H9 (cell line): ENCODE measurements at regions not wholly inside any gene's neighbourhood (a gene's known extent, or its start where the extent isn't known, plus 50 kb on each side); places are given as distances from the start of the nearest gene placed in this dataset.

Source experiments
- DNase-seq: peaks from one replicate; pipeline ENCODE4 v3.0.0-alpha.2; 2017
- H2AFZ ChIP-seq: one replicate; pipeline ENCODE4 v1.6.1; 2013; ENCODE audit warnings: mild to moderate bottlenecking, low read length, control low read depth, moderate library complexity
- H2AK5ac ChIP-seq: 2 replicates; pipeline ENCODE4 v1.6.1; 2013; ENCODE audit warnings: low read length, control low read depth, mixed read lengths; ENCODE audit not compliant: insufficient read length
- H2BK120ac ChIP-seq: one replicate; pipeline ENCODE4 v1.6.1; 2013; ENCODE audit warnings: low read depth, mild to moderate bottlenecking, low read length, control low read depth, inconsistent platforms; ENCODE audit not compliant: poor library complexity, severe bottlenecking
- H2BK12ac ChIP-seq: 2 replicates; pipeline ENCODE4 v1.6.1; 2013; ENCODE audit warnings: low read length, control low read depth, mixed read lengths, low read depth; ENCODE audit not compliant: insufficient read length
- H2BK15ac ChIP-seq: 2 replicates; pipeline ENCODE4 v1.6.1; 2013; ENCODE audit warnings: low read depth, low read length, control low read depth
- H2BK20ac ChIP-seq: one replicate; pipeline ENCODE4 v1.6.1; 2013; ENCODE audit warnings: low read depth, mild to moderate bottlenecking, low read length, control low read depth, inconsistent platforms; ENCODE audit not compliant: poor library complexity, severe bottlenecking
- H2BK5ac ChIP-seq: 2 replicates; pipeline ENCODE4 v1.6.1; 2013; ENCODE audit warnings: low read length, control low read depth, mixed read lengths; ENCODE audit not compliant: insufficient read length
- H3K14ac ChIP-seq: 2 replicates; pipeline ENCODE4 v1.6.1; 2013; ENCODE audit warnings: low read length, control low read depth; ENCODE audit not compliant: insufficient read depth
- H3K18ac ChIP-seq: 2 replicates; pipeline ENCODE4 v1.6.1; 2013; ENCODE audit warnings: low read depth, mild to moderate bottlenecking, mixed read lengths, low read length, control low read depth; ENCODE audit not compliant: insufficient read length
- H3K23ac ChIP-seq: 2 replicates; pipeline ENCODE4 v1.6.1; 2013; ENCODE audit warnings: low read length, control low read depth, mixed read lengths, low read depth; ENCODE audit not compliant: insufficient read length
- H3K23me2 ChIP-seq: 2 replicates; pipeline ENCODE4 v1.6.1; 2013; ENCODE audit warnings: low read depth, mild to moderate bottlenecking, mixed read lengths, low read length, control low read depth; ENCODE audit not compliant: insufficient read length, poor library complexity, severe bottlenecking
- H3K27ac ChIP-seq: 2 replicates; pipeline ENCODE4 v1.5.1; 2013; ENCODE audit warnings: low read length, control low read depth, mixed read lengths, low read depth; ENCODE audit not compliant: insufficient read length
- H3K27me3 ChIP-seq: 2 replicates; pipeline ENCODE4 v1.6.1; 2013; ENCODE audit warnings: low read length, control low read depth, inconsistent platforms; ENCODE audit not compliant: insufficient read depth
- H3K4ac ChIP-seq: 2 replicates; pipeline ENCODE4 v1.6.1; 2013; ENCODE audit warnings: low read depth, mild to moderate bottlenecking, control low read depth, inconsistent platforms, low read length, moderate library complexity
- H3K4me1 ChIP-seq: 2 replicates; pipeline ENCODE4 v1.6.1; 2013; ENCODE audit warnings: low read length, control low read depth, inconsistent platforms; ENCODE audit not compliant: insufficient read depth
- H3K4me2 ChIP-seq: 2 replicates; pipeline ENCODE4 v1.6.1; 2013; ENCODE audit warnings: low read length, control low read depth, mixed read lengths; ENCODE audit not compliant: insufficient read length, insufficient read depth
- H3K56ac ChIP-seq: 2 replicates; pipeline ENCODE4 v1.6.1; 2013; ENCODE audit warnings: low read depth, mild to moderate bottlenecking, mixed read lengths, low read length, control low read depth; ENCODE audit not compliant: insufficient read length
- H3K79me1 ChIP-seq: 2 replicates; pipeline ENCODE4 v1.6.1; 2013; ENCODE audit warnings: low read depth, mild to moderate bottlenecking, moderate library complexity, low read length, control low read depth, inconsistent platforms; ENCODE audit not compliant: insufficient read depth, poor library complexity, severe bottlenecking
- H3K79me2 ChIP-seq: 2 replicates; pipeline ENCODE4 v1.6.1; 2013; ENCODE audit warnings: low read length, control low read depth, inconsistent platforms; ENCODE audit not compliant: insufficient read depth
- H3K9ac ChIP-seq: 2 replicates; pipeline ENCODE4 v1.6.1; 2013; ENCODE audit warnings: low read length, control low read depth, mixed read lengths; ENCODE audit not compliant: insufficient read length; ENCODE audit errors: extremely low read depth
- H3K9me3 ChIP-seq: one replicate; pipeline ENCODE4 v1.6.1; 2013; ENCODE audit warnings: low read depth, low read length, inconsistent platforms; ENCODE audit not compliant: control insufficient read depth
- H3T11ph ChIP-seq: one replicate; pipeline ENCODE4 v1.6.1; 2013; ENCODE audit warnings: mild to moderate bottlenecking, low read length, control low read depth, inconsistent platforms
- H4K20me1 ChIP-seq: one replicate; pipeline ENCODE4 v1.6.1; 2013; ENCODE audit not compliant: control insufficient read depth, insufficient read length, insufficient read depth
- H4K5ac ChIP-seq: 2 replicates; pipeline ENCODE4 v1.6.1; 2013; ENCODE audit warnings: low read depth, mild to moderate bottlenecking, mixed read lengths, low read length, control low read depth; ENCODE audit not compliant: insufficient read length
- H4K8ac ChIP-seq: replicated peaks from 2 replicates; pipeline ENCODE4 v1.6.1; 2013; ENCODE audit warnings: low read length, control low read depth, mixed read lengths, low read depth; ENCODE audit not compliant: insufficient read length
- H4K91ac ChIP-seq: 2 replicates; pipeline ENCODE4 v1.6.1; 2013; ENCODE audit warnings: low read depth, mild to moderate bottlenecking, moderate library complexity, mixed read lengths, low read length, control low read depth; ENCODE audit not compliant: insufficient read length
- H3K27ac Mint-ChIP-seq, 3 experiments: 2 replicates in 2 of 3; 3 replicates in 1 of 3; pipeline ENCODE4 v1.8.0; 2020 to 2021; ENCODE audit warnings: mixed read lengths in 3 of 3, mild to moderate bottlenecking in 1 of 3, moderate library complexity in 1 of 3
- H3K27me3 Mint-ChIP-seq: 2 replicates; pipeline ENCODE4 v1.8.0; 2021; ENCODE audit warnings: low read depth, mild to moderate bottlenecking, moderate library complexity, mixed read lengths
- H3K36me3 Mint-ChIP-seq, 3 experiments: 2 replicates in 2 of 3; 3 replicates in 1 of 3; pipeline ENCODE4 v1.8.0; 2020 to 2021; ENCODE audit warnings: low read depth in 3 of 3, mixed read lengths in 3 of 3; ENCODE audit not compliant: insufficient read depth in 1 of 3
- H3K4me1 Mint-ChIP-seq, 2 experiments: 2 replicates each; pipeline ENCODE4 v1.8.0; 2020; ENCODE audit warnings: mixed read lengths in 2 of 2
- H3K4me3 Mint-ChIP-seq, 2 experiments: 2 replicates in 1 of 2; 3 replicates in 1 of 2; pipeline ENCODE4 v1.8.0; 2020 to 2021; ENCODE audit warnings: mild to moderate bottlenecking in 2 of 2, mixed read lengths in 2 of 2, moderate library complexity in 1 of 2
- H3K9me3 Mint-ChIP-seq, 2 experiments: 2 replicates in 1 of 2; 3 replicates in 1 of 2; pipeline ENCODE4 v1.8.0; 2020; ENCODE audit warnings: mild to moderate bottlenecking in 2 of 2, mixed read lengths in 2 of 2, moderate library complexity in 1 of 2
- WGBS: extraction: QIAGEN DNeasy Blood & Tissue Kit; methylation state at CpG from one replicate; pipeline ENCODE4 v1.1.7; 2013; ENCODE audit warnings: missing lambda C conversion rate, low lambda C conversion rate, mixed read lengths; ENCODE audit not compliant: insufficient read length; ENCODE audit errors: extremely low coverage; 5-methylcytosine and 5-hydroxymethylcytosine counted together
- TF ChIP-seq, protein P1 (sequence below): fragments of 200-600 bp; sonication (generic); conservative IDR thresholded peaks from 3 replicates; pipeline ENCODE4 v1.8.0; 2021; ENCODE audit warnings: antibody characterized with exemption, mild to moderate bottlenecking

DNA sequence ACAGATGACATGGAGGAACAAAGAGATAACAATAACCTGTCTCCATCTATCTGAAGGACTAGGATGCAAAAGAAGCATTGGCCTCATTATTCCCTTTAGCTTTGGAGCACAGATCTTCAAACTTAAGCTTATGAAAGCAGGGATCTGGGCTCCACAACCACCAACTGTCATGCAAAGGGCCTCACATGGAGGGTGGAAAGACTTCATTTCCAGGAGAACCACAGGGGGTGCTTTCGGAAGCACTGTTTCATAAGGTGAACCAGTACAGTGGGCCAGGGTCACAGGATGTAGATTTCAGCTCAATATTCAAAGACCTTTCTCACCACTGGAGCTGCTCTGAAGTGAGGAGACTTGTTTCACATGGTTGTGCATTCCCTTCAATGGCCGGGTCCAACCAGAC, 55.1 kb upstream of the MYB start:
- Mint-ChIP-seq H3K36me3 (no peaks in the 10 kb centered on the region), H3K4me3 (no peak overlapping the region), H3K9me3 (no peaks in the 10 kb centered on the region), H3K27me3 (no peaks in the 10 kb centered on the region), H3K27ac (peak overlapping the region in 2 of 3 experiments; percentile 45 to 78; a peak in 2 of 7 replicates), H3K4me1 (peaks cover 7 to 15% of the 10 kb centered on the region in 2 experiments)
- Histone ChIP-seq H3K23me2 (no peaks in the 10 kb centered on the region), H2BK20ac (no peak overlapping the region), H3K79me1 (no peaks in the 10 kb centered on the region), H4K91ac (no peak overlapping the region), H3K79me2 (no peaks in the 10 kb centered on the region), H3K27me3 (no peaks in the 10 kb centered on the region), H2AFZ (no peak overlapping the region), H2BK15ac (no peak overlapping the region), H2BK12ac (no peak overlapping the region), H2AK5ac (no peak overlapping the region), H2BK120ac (no peak overlapping the region), H3K9ac (no peak overlapping the region), H3K4ac (no peak overlapping the region), H3K14ac (no peak overlapping the region), H4K8ac (no peak overlapping the region), H3K56ac (no peak overlapping the region), H3K9me3 (no peaks in the 10 kb centered on the region), H4K5ac (no peak overlapping the region), H3K4me2 (no peak overlapping the region), H3T11ph (no peak overlapping the region), H3K4me1 (no peaks in the 10 kb centered on the region), H4K20me1 (no peaks in the 10 kb centered on the region), H3K27ac (no peak overlapping the region), H3K23ac (no peak overlapping the region), H3K18ac (no peak overlapping the region), H2BK5ac (no peak overlapping the region)
- DNase-seq = no peak
- no CpG with 5 or more reads among the region's 2 CpGs for WGBS
- TF ChIP-seq, protein P1, sequence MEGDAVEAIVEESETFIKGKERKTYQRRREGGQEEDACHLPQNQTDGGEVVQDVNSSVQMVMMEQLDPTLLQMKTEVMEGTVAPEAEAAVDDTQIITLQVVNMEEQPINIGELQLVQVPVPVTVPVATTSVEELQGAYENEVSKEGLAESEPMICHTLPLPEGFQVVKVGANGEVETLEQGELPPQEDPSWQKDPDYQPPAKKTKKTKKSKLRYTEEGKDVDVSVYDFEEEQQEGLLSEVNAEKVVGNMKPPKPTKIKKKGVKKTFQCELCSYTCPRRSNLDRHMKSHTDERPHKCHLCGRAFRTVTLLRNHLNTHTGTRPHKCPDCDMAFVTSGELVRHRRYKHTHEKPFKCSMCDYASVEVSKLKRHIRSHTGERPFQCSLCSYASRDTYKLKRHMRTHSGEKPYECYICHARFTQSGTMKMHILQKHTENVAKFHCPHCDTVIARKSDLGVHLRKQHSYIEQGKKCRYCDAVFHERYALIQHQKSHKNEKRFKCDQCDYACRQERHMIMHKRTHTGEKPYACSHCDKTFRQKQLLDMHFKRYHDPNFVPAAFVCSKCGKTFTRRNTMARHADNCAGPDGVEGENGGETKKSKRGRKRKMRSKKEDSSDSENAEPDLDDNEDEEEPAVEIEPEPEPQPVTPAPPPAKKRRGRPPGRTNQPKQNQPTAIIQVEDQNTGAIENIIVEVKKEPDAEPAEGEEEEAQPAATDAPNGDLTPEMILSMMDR = no peak
